ENCODE measurements at regions not wholly inside any gene's neighbourhood (a gene's known extent, or its start where the extent isn't known, plus 50 kb on each side); places are given as distances from the start of the nearest gene placed in this dataset.

DNA sequence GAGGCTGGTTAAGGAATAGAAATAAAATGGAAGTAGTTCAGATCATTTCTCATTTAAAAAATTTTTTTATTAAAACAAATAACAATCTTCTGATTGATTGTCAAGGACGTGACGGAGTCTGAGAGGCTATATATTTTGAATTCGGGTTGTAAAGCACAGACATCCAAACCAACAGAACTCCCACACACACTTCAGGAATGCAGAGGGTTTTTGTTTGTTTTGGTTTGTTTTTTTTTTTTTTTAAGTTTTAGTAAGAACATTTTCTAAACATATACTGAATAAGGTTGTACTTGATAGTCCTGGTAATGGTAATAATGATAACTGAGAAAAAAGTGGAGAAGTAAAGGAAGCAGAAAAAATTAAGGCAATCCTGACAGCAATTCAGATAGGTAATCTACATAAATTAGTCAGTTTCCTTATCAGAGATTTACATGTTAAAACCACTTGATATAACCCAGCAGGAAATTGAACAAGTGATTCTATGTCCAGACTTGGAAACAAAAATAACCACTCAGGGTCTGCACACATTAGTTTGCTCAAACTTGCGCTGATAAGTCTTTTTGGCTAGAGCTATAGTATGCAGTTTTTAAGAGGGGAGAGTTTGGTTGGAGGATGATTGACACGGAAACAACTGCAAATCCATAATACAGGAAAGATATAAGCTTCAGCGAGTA is 51.5 kb upstream of the CTAGE1 start:
- TF ChIP-seq POLR2AphosphoS5 (IDR thresholded peaks at IDR 0.05; ENCODE audit: low read depth) (no peak), GABPA (IDR thresholded peaks at IDR 0.05; ENCODE audit: low read depth) (no peak)

Data from HL-60 (cell line).